ENCODE measurements at regions not wholly inside any gene's neighbourhood (a gene's known extent, or its start where the extent isn't known, plus 50 kb on each side); places are given as distances from the start of the nearest gene placed in this dataset.

DNA sequence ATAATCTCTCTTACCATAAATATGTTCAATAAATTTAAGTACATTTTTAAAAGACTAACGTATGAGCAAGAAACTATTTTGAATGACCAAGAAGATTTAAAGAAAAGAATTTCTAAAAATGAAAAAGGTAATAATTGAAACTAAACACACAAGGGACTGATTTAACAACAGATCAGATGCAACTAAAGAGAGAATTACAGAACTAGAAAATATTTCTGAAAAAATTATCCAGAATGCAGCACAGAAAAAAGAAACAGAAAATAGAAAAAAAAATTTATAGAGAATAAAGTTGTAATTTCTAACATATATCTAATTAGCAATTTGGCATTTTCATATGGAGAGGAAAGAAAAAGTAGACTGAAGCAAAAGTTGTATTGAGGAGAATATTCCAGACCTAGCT, 269.3 kb downstream of the TLE1 start (continued):
- TF ChIP-seq, protein P1, sequence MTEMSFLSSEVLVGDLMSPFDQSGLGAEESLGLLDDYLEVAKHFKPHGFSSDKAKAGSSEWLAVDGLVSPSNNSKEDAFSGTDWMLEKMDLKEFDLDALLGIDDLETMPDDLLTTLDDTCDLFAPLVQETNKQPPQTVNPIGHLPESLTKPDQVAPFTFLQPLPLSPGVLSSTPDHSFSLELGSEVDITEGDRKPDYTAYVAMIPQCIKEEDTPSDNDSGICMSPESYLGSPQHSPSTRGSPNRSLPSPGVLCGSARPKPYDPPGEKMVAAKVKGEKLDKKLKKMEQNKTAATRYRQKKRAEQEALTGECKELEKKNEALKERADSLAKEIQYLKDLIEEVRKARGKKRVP (CRISPR knock-in tag; IDR thresholded peaks at IDR 0.05): no peak
- TF ChIP-seq CSDE1 (IDR thresholded peaks at IDR 0.05): no peak
- TF ChIP-seq KHSRP (IDR thresholded peaks at IDR 0.05): no peak
- TF ChIP-seq ZNF586 (CRISPR knock-in tag; conservative IDR thresholded peaks at IDR 0.05): no peak
- no peak for TF ChIP-seq RB1 (IDR thresholded peaks at IDR 0.05; ENCODE audit: low read depth)
- TF ChIP-seq KLF13 (tag; IDR thresholded peaks at IDR 0.05; ENCODE audit: borderline replicate concordance, low read depth): no peak
- TF ChIP-seq, protein P2, sequence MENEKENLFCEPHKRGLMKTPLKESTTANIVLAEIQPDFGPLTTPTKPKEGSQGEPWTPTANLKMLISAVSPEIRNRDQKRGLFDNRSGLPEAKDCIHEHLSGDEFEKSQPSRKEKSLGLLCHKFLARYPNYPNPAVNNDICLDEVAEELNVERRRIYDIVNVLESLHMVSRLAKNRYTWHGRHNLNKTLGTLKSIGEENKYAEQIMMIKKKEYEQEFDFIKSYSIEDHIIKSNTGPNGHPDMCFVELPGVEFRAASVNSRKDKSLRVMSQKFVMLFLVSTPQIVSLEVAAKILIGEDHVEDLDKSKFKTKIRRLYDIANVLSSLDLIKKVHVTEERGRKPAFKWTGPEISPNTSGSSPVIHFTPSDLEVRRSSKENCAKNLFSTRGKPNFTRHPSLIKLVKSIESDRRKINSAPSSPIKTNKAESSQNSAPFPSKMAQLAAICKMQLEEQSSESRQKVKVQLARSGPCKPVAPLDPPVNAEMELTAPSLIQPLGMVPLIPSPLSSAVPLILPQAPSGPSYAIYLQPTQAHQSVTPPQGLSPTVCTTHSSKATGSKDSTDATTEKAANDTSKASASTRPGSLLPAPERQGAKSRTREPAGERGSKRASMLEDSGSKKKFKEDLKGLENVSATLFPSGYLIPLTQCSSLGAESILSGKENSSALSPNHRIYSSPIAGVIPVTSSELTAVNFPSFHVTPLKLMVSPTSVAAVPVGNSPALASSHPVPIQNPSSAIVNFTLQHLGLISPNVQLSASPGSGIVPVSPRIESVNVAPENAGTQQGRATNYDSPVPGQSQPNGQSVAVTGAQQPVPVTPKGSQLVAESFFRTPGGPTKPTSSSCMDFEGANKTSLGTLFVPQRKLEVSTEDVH (IDR thresholded peaks at IDR 0.05; ENCODE audit: low read depth, partially characterized antibody): no peak

DNA sequence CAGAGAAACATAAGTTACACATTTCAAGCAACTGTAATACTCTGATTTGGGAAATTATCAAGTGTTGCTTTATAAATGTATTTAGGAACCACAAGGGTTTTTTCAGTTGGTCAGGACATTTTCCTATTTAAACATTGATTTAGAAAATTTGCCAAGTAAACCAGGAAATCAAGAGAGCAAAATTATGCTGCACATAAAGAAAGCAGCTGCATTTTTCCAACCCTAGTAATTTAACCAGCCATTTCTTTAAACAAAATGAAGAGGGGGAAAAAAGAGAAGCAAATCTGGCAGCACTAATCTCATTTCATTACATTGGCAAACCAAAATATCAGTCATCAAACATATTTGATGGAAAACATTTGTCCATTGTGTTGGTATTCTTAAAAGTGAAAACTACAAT, 271.4 kb downstream of the TLE1 start:
- no peaks in the 10 kb centered on the region for H3K4me1 ChIP-seq (replicated peaks in 1 of 2; ENCODE audit: control insufficient read depth in 2 of 2, insufficient read depth in 2 of 2, low read length in 2 of 2)
- in situ Hi-C loops (cut with MboI): no loop called here
- no peak overlapping the region for H3K4me2 ChIP-seq (ENCODE audit: insufficient read depth, low read length)
- no peaks in the 10 kb centered on the region for H3K79me2 ChIP-seq (ENCODE audit: control insufficient read depth, insufficient read depth, low read length)
- H3K9me1 ChIP-seq (ENCODE audit: control insufficient read depth, insufficient read depth, low read length): no peaks in the 10 kb centered on the region
- H4K20me1 ChIP-seq (replicated peaks; ENCODE audit: control insufficient read depth, insufficient read depth, low read length): no peaks in the 10 kb centered on the region
- DNase-seq (ENCODE audit: extremely low read depth in 1 of 4, low spot score in 3 of 4) (no peak), FAIRE-seq (no peak), ATAC-seq (no peak)
- H3K27me3 ChIP-seq (ENCODE audit: control insufficient read depth in 2 of 2, insufficient read depth in 2 of 2, low read length in 2 of 2): no peaks in the 10 kb centered on the region
- H2AFZ ChIP-seq (ENCODE audit: low read depth, low read length): no peak overlapping the region
- H3K9ac ChIP-seq (ENCODE audit: insufficient read depth in 1 of 2, low read depth in 2 of 2, low read length in 2 of 2): no peak overlapping the region
- POLR2A ChIA-PET: no interaction called here
- CTCF ChIA-PET (ENCODE audit: low intra/inter-chr PET ratio): no interaction called here
- BruUV-seq (replicated peaks): no TSS peak
- H3K27ac ChIP-seq (ENCODE audit: extremely low read depth, low read depth, low read length): no peak overlapping the region
- intact Hi-C loops (cut with micrococcal nuclease): no loop called here
- H3K9me3 ChIP-seq (replicated peaks; ENCODE audit: control insufficient read depth, insufficient read depth, low read depth, low read length): no peaks in the 10 kb centered on the region
- no peak overlapping the region for H3K4me3 ChIP-seq
- no peaks in the 10 kb centered on the region for H3K36me3 ChIP-seq (ENCODE audit: control insufficient read depth, insufficient read depth, low read length)
- TF ChIP-seq, protein P3, sequence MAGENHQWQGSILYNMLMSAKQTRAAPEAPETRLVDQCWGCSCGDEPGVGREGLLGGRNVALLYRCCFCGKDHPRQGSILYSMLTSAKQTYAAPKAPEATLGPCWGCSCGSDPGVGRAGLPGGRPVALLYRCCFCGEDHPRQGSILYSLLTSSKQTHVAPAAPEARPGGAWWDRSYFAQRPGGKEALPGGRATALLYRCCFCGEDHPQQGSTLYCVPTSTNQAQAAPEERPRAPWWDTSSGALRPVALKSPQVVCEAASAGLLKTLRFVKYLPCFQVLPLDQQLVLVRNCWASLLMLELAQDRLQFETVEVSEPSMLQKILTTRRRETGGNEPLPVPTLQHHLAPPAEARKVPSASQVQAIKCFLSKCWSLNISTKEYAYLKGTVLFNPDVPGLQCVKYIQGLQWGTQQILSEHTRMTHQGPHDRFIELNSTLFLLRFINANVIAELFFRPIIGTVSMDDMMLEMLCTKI (IDR thresholded peaks at IDR 0.05; ENCODE audit: partially characterized antibody): no peak
- TF ChIP-seq, protein P4, sequence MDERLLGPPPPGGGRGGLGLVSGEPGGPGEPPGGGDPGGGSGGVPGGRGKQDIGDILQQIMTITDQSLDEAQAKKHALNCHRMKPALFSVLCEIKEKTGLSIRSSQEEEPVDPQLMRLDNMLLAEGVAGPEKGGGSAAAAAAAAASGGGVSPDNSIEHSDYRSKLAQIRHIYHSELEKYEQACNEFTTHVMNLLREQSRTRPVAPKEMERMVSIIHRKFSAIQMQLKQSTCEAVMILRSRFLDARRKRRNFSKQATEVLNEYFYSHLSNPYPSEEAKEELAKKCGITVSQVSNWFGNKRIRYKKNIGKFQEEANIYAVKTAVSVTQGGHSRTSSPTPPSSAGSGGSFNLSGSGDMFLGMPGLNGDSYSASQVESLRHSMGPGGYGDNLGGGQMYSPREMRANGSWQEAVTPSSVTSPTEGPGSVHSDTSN (CRISPR knock-in tag; IDR thresholded peaks at IDR 0.05; ENCODE audit: low read depth): no peak
- TF ChIP-seq, protein P4 (tag; conservative IDR thresholded peaks at IDR 0.05; ENCODE audit: low read depth): no peak
- TF ChIP-seq ZBTB7A (IDR thresholded peaks at IDR 0.05; ENCODE audit: borderline replicate concordance, control insufficient read depth, low read depth, low read length) (no peak), ZNF445 (CRISPR knock-in tag; IDR thresholded peaks at IDR 0.05; ENCODE audit: low read depth) (no peak), SIRT6 (IDR thresholded peaks at IDR 0.05; ENCODE audit: low read depth, low read length) (no peak), EHMT2 (IDR thresholded peaks at IDR 0.05) (no peak), ZNF239 (CRISPR knock-in tag; IDR thresholded peaks at IDR 0.05) (no peak), MXI1 (IDR thresholded peaks at IDR 0.05; ENCODE audit: low read depth, low read length) (no peak), ZNF431 (CRISPR knock-in tag; IDR thresholded peaks at IDR 0.05) (no peak)
